ENCODE measurements at regions not wholly inside any gene's neighbourhood (a gene's known extent, or its start where the extent isn't known, plus 50 kb on each side); places are given as distances from the start of the nearest gene placed in this dataset.

DNA sequence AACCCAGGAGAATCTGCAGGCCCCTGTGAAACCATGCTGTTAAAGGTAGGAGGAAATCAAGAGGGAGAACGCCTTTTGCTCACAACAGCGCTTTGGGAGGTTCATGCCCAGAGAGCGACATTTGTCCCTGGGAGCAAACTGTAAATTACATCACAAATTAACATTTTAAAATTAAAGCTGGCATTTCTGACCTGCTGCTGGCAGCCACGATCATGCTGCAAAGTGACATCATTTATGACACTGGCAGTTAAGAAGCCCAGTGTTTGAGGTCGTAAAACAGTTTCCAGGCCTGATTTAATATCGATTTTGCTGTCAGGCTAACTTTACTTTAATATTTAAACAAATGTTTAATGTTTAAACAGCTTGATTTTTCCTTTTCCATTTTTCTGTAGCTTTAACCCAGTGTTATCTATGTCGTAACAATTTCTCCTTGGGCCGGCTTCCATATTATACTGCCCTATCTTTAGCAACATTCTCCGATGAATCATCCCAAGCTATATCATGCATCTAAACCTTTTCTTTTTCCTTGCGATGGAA is 86.5 kb upstream of the NPVF start:
- DNase-seq (ENCODE audit: low read depth in 2 of 2) = no peak

DNA sequence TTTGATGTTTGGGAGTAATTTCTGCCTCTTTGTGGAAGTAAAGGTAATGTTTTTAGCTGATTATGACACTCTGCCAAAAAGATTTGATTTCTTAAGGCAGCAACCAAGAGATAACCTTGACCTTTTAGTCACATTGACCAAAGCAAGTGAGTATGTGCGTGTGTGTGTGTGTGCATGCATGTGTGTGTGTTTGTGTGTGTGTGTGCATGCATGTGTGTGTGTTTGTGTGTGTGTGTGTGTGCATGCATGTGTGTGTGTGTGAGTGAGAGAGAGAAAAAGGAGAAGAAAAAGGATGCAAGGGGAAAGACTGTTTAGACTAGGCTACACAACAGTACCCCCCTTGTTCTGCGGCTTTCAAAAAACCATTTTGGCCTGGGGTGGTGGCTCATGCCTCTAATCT is 88.1 kb upstream of the NPVF start:
- no peak for DNase-seq (ENCODE audit: low read depth in 2 of 2)

DNA sequence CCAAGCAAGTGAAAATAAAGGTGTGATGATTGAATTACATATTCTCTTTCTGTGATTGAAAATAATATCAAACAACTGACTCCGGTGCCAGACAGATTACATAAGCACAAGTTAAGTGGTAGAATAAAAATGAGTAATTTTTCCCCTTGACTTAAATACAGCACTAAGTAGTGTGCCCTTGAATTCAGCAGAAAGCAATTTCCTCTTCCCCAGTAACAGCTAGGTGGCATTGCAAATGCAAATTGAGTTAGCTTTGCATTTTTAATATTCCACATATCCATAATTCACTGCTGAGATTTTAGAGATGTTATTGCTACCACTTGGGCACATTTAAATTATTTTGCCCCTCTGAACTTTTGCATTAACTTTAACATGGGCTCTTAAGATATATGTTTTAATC is 89.8 kb upstream of the NPVF start:
- no peak for DNase-seq (ENCODE audit: low read depth in 2 of 2)

DNA sequence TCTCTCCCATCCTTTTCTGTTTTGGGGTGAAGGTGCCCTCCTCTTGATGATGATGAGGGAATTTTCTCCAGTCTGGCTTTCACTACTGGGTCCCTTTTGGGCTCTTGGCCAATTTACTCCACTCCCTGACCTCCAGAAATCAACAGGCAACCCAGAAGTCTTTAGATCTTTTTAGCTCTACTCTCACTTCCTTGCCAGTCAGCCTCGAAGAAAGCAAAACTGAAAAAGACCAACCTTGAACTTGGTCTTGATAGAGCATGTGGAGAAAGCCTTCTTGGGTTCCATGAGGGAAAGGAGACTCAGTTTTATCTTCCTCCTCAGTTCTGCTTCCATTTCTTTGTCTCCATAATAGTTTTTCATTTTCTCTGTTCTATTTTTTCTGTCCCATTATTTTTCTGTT is 91.4 kb upstream of the NPVF start:
- no peak for DNase-seq (ENCODE audit: low read depth in 2 of 2)

DNA sequence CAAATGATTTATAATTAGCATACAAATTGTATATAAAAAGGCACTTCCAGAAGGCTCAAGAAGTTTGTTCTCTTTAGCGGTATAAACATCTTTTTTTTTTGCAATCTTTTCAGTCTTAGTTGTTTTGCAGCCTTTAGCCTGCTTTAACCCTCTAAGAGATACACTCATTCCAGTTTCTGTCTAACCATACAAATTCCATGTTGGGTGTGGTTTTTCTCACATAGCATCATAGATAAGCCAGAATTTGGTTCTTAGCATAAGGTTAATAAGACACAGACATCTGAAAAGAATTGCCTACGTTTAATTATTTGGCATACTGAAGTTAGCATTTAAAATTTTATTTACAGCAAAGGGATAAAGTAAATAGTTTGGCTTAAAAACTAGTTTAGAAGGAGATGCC is 92.5 kb upstream of the NPVF start:
- DNase-seq (ENCODE audit: low read depth in 2 of 2) = no peak

DNA sequence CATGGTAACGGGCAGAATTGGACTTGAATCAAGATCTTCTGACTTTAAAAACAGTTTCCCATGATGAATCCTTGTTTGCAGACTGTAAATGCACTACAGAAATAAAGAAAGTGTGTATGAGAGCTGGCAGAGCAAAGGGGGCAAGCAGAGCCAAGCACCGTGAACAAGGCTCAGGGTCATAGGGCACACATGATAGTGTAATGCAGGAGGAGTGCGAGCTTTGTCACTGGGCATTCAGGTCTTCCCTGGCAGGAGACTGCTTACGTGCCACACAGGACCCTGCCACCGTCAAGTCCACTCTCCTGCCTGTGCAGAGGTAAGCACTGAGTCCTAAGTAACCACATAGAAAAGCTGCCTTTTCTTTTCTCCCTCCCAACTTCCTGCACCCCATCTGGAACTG is 93.1 kb upstream of the NPVF start:
- DNase-seq (ENCODE audit: low read depth in 2 of 2) = no peak

DNA sequence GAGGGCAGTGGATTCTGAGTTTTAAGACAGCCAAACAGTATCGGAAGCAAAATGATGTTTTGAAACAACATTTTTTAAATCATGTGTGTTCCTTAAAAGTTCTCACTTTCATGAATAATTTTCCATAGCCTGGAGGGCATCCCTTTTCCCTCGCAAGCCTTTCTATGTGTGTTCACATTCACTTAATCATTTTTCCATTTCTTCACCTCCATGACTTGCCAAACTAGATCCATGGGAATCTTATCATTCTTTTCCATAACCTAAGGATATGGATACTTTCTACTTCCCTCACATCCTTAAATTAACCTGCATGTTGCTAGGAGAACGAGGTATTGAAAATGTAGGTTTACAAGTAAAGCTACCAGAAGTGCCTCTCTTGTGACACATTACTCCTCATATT is 94.2 kb upstream of the NPVF start:
- no peak for DNase-seq (ENCODE audit: low read depth in 2 of 2)

DNA sequence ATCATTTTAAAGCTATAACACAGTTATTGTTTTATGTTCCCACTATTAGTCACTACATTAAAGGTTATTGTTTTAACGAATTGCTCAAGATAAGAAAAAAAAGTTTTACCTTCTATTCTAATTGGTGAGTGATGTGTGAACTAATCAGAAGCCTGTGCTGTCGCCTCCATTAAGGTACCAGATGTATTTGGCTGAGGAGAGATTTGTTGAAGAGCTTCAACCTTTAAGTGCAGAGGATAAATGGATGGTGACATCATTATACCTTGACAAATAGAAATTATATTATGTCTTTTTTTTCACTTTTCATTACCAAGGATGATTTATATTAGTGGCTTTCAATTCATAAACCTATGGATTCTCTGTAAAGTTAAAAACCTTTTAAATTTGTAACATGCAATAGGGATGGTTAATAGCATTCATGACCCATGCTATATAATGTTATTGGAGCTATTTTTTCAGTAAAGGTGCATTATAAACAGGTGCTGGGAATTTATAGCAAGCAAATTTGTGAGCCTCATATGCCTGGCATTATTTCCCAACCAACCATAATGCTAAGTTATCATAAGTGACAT is 97.0 kb upstream of the NPVF start:
- DNase-seq (ENCODE audit: low read depth in 2 of 2) = no peak

DNA sequence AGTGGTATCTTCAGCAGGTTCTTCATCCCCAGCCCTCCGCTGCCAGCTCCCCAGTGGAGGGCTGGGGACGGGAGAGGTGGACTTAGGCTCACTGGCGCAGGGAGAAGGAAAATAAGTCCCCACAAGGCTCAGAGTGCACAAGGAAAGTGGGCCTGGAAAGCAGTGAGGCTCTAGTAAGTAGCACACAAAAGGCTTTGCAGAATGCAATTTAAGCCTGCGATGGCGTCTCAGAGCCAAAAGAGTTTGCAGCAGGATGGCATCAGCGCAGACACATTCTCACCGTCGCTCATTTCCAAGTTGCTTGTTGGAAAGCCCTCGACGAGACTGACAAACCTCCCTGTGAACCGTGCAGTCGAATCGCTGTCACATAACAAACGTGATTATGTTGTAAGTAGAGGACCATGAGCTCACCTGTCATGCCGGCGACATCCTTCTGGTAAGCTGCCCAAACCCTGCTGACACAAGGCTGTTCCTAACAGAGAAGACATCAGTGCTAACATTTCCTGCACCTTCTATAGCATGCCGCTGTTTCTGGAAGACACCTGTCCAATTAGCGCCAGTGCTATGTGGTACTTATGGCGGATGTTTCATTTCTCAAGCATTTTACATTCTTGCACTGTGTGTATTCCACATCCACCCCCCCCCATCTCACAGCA is 98.3 kb upstream of the NPVF start:
- DNase-seq (ENCODE audit: low read depth in 2 of 2) = no peak

DNA sequence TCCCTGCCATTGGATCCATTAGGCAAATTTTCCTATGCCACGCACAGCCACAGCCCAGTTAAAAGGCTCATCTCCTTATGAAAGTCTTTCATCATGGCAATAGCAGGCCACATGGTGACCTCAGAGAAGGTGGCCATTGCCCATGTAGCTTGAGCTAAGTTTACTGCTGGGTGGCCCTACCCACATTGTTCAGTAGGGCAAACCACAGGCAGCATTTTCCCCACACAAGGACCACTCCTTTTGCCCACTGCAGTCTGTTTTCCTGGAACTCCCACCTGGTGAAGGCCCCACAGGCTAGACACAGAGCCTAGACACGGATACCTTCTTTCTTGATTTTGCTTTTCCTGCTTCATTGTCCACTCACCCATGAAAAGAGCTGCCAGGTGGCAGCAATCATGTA is 101.5 kb upstream of the NPVF start:
- DNase-seq (ENCODE audit: low read depth in 2 of 2) = no peak

DNA sequence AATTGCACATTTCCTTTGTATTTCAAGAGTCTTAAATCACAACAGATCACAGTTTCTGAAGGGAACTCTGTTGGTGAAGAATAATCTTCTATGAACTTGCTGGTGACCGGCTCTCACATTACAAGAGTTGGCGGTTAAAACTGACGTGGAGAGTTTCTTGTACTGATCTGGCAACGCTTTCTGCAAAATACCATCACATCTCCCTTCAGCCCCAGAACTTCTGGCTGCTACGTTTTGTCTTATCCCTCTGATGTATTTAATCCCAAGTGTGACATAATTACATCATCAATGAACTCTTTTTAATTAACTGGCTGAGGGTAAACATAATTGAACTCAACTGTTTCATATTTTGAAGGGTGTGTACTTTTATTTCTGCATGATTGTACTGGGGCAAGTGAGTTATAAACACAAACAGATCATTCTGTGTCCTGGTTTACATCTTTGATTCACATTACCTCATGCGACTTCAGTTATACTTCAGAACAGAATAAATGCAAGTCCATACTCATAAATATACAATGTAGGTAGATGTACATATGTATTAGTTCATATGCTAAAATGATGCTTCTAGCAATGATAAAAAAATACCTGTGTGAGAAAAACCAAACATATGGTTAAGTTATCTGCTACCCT is 105.1 kb upstream of the NPVF start:
- no peak for DNase-seq (ENCODE audit: low read depth in 2 of 2)

DNA sequence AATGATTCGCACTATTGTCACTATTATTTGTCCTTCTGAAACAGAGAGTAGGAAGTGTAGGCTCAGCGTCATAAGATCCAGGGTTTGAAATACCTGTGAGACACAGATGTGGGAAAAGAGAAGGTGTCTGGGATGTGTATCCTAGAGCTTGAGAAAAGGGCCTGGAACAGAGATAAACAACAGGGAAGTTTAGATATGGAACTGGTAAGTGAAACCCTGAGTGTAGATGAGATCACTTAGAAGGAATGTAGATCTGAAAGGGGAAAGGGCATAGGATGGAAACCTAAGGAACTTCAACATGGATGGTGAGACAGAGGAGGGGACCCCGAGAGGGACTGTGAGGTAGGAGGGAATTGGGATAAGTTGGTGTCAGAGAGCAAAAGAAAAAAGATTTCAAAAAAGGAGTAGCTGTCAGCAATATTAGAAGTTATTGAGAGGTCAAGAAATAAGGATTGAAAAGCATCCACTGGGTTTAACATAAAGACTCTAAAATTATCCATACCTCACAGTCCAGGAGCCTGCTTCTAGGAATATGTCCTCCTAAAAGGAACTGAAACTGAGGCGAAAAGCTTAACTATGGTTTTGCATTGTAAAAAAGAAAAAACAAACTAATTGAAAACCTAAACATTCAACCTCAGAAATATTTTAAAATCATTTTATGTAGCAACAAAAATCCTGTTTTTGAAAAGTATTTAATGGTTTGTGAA is 119.2 kb upstream of the NPVF start:
- no peak for DNase-seq (ENCODE audit: low read depth in 2 of 2)

DNA sequence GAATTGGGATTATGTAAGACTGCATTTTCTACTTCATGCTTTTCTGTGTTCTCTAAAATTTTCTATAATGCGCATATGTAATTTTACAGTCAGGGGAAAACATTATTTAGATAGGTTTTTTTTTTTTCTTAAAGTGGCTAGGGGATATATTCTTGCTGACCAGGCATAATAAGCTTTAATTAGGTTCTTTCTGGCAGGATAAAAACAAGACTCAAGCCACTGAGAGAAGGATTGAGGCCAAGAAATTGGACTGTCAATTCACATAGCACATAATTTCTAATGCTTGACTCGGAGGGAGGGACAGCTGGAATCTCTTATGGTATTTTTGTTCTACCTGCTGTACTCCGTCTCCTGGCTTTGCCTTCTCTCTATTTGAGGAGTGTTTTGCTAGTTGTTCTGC is 119.8 kb upstream of the NPVF start:
- DNase-seq (ENCODE audit: low read depth in 2 of 2) = no peak

DNA sequence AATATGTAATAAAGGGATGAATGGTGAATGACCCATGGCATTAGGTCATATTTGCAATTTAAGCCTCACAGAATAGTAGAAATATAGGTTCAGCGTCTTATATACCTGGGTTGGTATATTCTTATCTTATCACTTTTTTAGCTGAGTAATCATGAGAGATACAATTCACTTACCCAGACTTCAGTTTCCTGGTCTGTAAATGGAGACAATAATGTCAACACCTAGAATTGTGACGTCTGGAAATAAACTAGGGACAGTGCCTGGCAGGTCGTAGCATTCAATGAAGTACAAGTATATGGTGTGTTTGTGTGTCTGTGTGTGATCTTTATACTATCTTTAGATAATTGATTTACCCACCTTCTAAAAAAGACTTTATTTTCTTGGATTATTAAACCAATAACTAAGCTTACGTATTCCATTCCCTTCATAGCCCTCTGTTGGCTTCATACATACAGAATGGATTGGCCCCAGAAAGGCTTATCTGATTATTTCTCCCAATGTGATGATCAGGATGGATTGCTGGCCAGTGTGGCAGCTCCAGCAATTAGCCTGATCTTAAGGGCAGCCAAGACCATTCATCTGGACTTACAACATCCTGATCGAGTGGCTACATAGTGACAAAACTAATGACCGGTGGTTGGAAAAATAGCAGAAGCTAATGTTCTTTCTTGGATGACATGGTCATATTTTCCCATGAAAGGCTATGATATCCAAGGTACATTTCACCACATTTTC is 121.2 kb upstream of the NPVF start:
- no peak for DNase-seq (ENCODE audit: low read depth in 2 of 2)

DNA sequence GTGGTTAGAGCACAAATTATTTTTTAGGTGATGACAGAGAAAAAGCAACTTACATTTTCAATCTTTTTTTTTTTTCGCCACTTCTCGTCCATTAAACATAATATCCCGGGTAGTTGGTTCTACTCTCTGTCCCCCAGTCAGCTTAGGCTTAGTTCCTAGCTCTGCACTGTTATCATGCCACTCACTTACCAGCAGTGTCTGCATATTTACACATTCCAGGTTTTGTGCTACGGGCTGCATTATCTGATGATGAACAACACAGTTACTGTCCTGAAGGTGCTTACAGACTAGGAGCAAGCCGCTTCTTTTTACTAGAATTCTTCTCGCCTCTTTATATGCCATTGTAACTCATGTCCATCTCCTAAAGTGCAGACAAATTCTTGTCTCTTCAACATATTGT is 121.8 kb upstream of the NPVF start:
- DNase-seq (ENCODE audit: low read depth in 2 of 2) = no peak

DNA sequence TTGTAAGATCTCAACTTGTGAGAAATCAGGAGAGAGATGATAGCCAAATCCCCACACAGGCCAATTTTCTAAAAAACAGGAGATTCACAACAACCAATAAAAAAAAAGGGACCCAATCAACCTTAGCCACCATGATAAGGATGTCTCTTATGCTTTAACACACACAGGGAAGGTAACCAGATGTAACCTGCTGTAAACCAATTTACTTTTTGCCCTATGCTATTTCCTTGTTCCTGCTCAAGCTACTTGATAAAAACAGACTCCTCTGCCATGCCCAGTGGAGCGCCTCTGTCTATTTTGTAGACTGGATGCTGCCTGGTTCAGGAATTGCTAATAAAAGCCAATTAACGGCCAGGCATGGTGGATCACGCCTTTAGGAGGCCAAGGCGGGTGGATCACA is 123.5 kb upstream of the NPVF start:
- DNase-seq (ENCODE audit: low read depth in 2 of 2) = no peak

DNA sequence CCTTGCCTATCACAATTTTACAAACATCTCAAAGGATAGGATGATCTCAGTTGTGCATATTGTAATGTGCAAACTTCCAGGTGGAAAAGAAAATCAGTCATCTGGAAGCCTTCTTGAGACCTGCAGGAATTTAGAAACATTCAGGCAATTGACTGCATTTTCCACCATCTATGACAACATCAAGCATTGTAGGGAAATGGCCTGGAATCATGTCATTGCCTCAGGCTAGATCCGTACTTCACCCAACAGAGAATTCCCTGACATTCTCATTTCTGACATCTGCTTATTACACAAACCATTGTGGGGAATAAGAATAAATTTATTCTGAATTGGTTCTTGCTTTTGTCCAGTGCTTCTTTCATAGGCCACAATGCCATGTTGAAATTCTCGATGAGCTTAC is 124.9 kb upstream of the NPVF start:
- DNase-seq (ENCODE audit: low read depth in 2 of 2) = no peak

DNA sequence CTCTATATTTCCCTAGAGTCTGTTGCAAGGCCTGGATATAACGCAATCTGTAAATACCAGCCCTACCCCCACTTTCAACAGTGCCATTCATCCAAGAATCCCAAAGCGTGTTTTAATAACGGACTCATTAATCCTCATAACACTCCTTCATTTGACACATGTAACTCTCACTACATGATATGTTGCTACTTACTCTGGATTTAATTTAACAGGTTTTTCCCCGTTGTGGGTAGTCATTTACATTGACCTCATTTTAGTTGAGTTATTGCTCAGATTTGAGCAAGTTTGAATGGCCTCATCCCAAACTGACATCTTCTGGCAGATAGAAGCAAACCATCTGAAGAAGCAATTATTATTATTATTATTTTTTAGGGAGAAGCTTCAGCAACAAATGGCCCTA is 125.4 kb upstream of the NPVF start:
- DNase-seq (ENCODE audit: low read depth in 2 of 2) = no peak

DNA sequence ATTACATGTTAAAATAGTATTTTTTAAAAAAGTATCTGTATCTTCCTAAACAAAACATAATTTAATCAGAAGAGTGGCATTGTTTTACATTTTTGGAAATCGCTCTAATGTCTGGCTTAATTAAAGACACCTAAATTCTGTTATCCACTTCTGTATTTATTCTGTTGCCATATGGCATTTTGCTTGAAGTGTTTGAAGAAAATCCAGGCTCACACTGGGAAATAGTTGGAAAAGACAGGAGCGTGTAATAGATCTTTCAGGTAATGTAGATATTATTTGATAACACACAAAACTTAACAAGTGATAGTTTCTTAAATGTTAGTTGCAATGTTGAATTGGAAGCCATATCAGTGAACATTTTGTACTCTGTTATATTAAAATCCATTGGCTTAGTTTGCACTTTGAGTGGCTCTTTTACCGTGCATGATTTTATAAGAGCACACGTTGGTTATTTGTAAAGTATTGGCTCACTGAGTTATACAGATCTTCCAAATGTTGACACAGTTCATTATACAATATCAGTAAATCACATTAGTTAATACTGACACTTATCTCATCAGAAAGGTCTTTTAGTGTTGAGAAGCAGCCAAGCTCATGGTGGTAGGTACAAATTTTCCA is 128.4 kb upstream of the NPVF start:
- no peak for DNase-seq (ENCODE audit: low read depth in 2 of 2)

DNA sequence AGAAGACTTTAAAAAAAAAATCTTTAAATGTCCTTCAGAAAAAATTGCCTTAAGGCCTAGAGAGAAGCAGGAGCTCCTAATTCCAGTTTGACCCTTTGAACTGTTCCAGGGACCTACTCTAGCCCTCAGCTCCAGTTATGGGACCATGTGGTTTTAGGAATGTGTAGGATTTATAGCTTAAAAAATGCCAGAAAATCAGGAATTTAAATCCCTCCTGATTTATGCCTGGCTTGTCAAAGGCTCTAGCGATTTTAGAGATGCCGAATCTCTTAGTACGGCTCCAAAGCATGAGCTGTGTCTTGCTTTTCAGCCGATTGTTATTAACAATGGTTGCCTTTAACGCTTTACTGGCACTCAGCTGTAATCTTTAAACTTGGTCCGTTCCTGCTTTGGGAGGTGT is 130.6 kb upstream of the NPVF start:
- DNase-seq (ENCODE audit: low read depth in 2 of 2) = no peak

DNA sequence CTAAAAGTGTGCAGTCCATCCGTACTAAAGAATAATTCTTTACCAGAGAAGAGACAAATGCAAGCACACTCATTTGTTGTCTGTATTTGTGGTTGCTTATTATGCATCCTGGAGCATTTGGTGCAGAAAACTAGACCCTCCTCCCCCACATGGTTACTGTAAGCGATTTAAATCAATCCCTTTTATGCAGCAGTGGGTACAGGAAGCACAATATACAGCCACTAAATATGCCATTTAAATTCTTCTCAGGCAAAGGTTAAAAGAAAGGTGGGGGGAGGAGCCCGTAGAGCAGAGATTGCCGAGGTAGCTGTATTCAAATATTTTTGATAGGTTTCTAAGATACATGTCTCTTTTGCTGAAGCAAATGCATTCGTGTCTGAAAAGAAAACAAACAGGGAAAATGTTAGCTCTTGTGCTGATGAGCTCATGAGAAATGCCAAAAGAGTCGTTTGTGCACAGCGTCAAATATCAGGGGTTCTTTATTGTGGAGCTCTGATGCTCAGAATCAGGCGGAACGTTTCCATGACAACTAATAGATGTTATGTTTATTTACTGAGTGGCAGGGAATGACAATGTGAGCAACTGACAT is 131.3 kb upstream of the NPVF start:
- no peak for DNase-seq (ENCODE audit: low read depth in 2 of 2)

Measured in fibroblast of skin of left biceps (primary cell).